OCI-LY7 (cell line): ENCODE measurements at regions not wholly inside any gene's neighbourhood (a gene's known extent, or its start where the extent isn't known, plus 50 kb on each side); places are given as distances from the start of the nearest gene placed in this dataset.

Source experiments
- BruUV-seq: library from RNA; stranded (reverse); fragments of 400-500 nt; replicated peaks from 2 replicates; lab custom pipeline; 2021; lab: Mats Ljungman, UMichigan
- CTCF ChIA-PET: fragments of 300-600 bp; sonication (Branson Sonifier 250); formaldehyde crosslinking; loops from one replicate; lab custom pipeline; 2022; ENCODE audit warnings: antibody characterized with exemption; ENCODE audit not compliant: unreplicated experiment; lab: Charles Lee
- POLR2A ChIA-PET: fragments of 300-600 bp; sonication (Branson Sonifier 250); formaldehyde crosslinking; loops from one replicate; lab custom pipeline; 2022; ENCODE audit warnings: antibody characterized with exemption; lab: Charles Lee
- DNase-seq: peaks from one replicate; pipeline ENCODE4 v3.0.0-alpha.2; 2015; ENCODE audit warnings: low spot score
- H2AFZ ChIP-seq: fragments of 200-600 bp; sonication (generic), shearing (Covaris generic); 2 replicates; pipeline ENCODE4 v1.6.1; 2014; ENCODE audit warnings: mild to moderate bottlenecking, antibody characterized with exemption, low read length, moderate library complexity
- H3K27ac ChIP-seq: fragments of 200-600 bp; sonication (generic); 2 replicates; pipeline ENCODE4 v1.5.1; 2014; ENCODE audit warnings: mixed run types, low read depth, mild to moderate bottlenecking, moderate library complexity, low read length, inconsistent platforms; ENCODE audit not compliant: poor library complexity, severe bottlenecking
- H3K36me3 ChIP-seq: fragments of 200-600 bp; sonication (generic); 2 replicates; pipeline ENCODE4 v1.6.1; 2014; ENCODE audit warnings: mild to moderate bottlenecking, antibody characterized with exemption, low read length, moderate library complexity, mixed read lengths; ENCODE audit not compliant: insufficient read depth
- H3K4me1 ChIP-seq: fragments of 200-600 bp; sonication (generic); 2 replicates; pipeline ENCODE4 v1.5.1; 2014; ENCODE audit warnings: mild to moderate bottlenecking, low read length; ENCODE audit not compliant: insufficient read depth, poor library complexity, severe bottlenecking
- H3K4me2 ChIP-seq: fragments of 200-600 bp; sonication (generic); 2 replicates; pipeline ENCODE4 v1.6.1; 2014; ENCODE audit warnings: mild to moderate bottlenecking, low read length
- H3K4me3 ChIP-seq: fragments of 200-600 bp; sonication (generic); 2 replicates; pipeline ENCODE4 v1.5.1; 2014; ENCODE audit warnings: mild to moderate bottlenecking, low read depth, low read length; ENCODE audit not compliant: poor library complexity, severe bottlenecking
- H3K79me2 ChIP-seq: fragments of 200-600 bp; sonication (generic); 2 replicates; pipeline ENCODE4 v1.6.1; 2016; ENCODE audit warnings: low read depth, mild to moderate bottlenecking, low read length, moderate library complexity, mixed read lengths; ENCODE audit not compliant: insufficient read depth
- H3K9me2 ChIP-seq: fragments of 200-600 bp; sonication (generic); 2 replicates; pipeline ENCODE4 v1.6.1; 2016; ENCODE audit warnings: mild to moderate bottlenecking, low read length, mixed read lengths; ENCODE audit not compliant: insufficient read depth
- H3K9me3 ChIP-seq: fragments of 200-600 bp; sonication (generic); 2 replicates; pipeline ENCODE4 v1.6.1; 2014; ENCODE audit warnings: mild to moderate bottlenecking, mixed run types, low read length, mixed read lengths
- H4K20me1 ChIP-seq: fragments of 200-600 bp; sonication (generic); 2 replicates; pipeline ENCODE4 v1.6.1; 2014; ENCODE audit warnings: mild to moderate bottlenecking, antibody characterized with exemption, low read length, moderate library complexity, mixed read lengths; ENCODE audit not compliant: insufficient read depth
- EZH2phosphoT487 ChIP-seq: fragments of 200-600 bp; sonication (generic); IDR thresholded peaks from 2 replicates; pipeline ENCODE4 v1.6.1; 2018; ENCODE audit warnings: low read depth, borderline replicate concordance, mild to moderate bottlenecking, mixed run types, antibody characterized with exemption, low read length, moderate library complexity, mixed read lengths
- intact Hi-C: fragments of 100-400 bp; cut with micrococcal nuclease; formaldehyde crosslinking; loops from one replicate; pipeline ENCODE4 v1.10.0; 2022; ENCODE audit not compliant: unreplicated experiment
- TF ChIP-seq, protein P1 (sequence below): fragments of 200-600 bp; sonication (generic); conservative IDR thresholded peaks from 2 replicates; pipeline ENCODE4 v1.5.1; 2014; ENCODE audit warnings: mild to moderate bottlenecking, antibody characterized with exemption, low read length, moderate library complexity, mixed read lengths

DNA sequence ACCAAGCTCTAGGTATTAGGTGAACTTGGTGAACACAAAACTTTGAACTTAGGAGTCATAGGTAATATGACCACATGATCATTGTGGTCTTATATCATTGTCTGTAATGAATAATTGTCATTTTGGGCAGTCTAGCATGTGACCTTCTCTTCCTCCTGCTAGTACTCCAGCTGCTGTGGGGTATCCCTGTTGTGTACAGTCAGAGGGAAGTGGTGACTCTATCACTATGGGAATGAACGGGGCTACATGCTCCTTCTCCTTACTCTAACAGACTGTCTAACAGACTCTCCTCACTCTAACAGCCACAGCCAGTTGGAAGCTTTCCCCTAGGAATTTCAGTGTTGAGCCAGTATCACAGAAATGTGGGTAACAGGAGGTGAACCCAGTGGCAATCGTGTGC, 68.2 kb upstream of the NEDD4L start:
- H3K4me2 ChIP-seq: no peak overlapping the region
- intact Hi-C loops: no loop called here
- H3K4me1 ChIP-seq: no peaks in the 10 kb centered on the region
- H3K27ac ChIP-seq: no peak overlapping the region
- DNase-seq: no peak
- no TSS peak for BruUV-seq
- H2AFZ ChIP-seq: no peak overlapping the region
- ChIA-PET CTCF (no interaction called here), POLR2A (no interaction called here)
- TF ChIP-seq EZH2phosphoT487: no peak
- TF ChIP-seq, protein P1, sequence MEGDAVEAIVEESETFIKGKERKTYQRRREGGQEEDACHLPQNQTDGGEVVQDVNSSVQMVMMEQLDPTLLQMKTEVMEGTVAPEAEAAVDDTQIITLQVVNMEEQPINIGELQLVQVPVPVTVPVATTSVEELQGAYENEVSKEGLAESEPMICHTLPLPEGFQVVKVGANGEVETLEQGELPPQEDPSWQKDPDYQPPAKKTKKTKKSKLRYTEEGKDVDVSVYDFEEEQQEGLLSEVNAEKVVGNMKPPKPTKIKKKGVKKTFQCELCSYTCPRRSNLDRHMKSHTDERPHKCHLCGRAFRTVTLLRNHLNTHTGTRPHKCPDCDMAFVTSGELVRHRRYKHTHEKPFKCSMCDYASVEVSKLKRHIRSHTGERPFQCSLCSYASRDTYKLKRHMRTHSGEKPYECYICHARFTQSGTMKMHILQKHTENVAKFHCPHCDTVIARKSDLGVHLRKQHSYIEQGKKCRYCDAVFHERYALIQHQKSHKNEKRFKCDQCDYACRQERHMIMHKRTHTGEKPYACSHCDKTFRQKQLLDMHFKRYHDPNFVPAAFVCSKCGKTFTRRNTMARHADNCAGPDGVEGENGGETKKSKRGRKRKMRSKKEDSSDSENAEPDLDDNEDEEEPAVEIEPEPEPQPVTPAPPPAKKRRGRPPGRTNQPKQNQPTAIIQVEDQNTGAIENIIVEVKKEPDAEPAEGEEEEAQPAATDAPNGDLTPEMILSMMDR: no peak
- H3K9me2 ChIP-seq: no peaks in the 10 kb centered on the region
- H3K36me3 ChIP-seq: no peaks in the 10 kb centered on the region
- no peak overlapping the region for H3K4me3 ChIP-seq
- no peaks in the 10 kb centered on the region for H3K9me3 ChIP-seq
- H3K79me2 ChIP-seq: no peaks in the 10 kb centered on the region
- H4K20me1 ChIP-seq: no peaks in the 10 kb centered on the region

DNA sequence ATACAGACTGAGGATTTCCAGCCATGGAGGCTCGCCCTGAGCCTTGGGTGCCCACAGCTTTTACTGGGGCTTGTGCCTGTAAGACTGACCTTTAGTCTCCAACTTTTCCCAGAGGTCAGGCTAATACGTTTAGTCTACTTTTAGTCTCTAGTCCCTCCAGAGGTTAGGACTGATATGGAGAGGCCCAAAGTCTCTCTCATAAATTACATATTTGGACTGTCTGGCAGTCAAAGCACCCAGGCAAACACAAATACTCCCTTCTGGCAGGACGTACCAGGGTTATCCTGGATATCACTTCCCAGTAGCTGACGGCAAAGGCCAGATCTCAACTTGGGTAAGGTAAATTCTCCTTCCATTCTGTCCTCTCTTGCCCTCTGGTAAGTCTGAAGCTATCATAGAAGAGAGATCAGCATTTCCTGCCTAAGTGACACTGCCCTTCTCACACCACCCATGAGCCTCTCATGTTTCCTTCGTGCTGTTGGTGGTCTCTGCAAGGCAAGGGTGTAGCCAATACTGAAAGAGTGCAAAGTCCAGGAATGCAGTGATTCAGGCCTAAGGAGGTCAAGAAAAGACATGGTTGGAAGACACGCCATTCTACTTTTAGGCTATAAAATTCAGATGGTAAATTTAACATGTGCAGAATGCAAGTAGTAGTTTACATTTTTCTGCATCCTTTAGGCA, 69.3 kb upstream of the NEDD4L start:
- ChIA-PET CTCF (no interaction called here), POLR2A (interaction anchor here (1.1 kb wide), 1 partner anchor 16 kb away, joined by 3 read pairs; no protein-coding TSS in a partner anchor)
- Histone ChIP-seq H3K9me3 (no peaks in the 10 kb centered on the region), H3K27ac (no peak overlapping the region), H3K36me3 (no peaks in the 10 kb centered on the region), H3K4me2 (no peak overlapping the region), H3K4me3 (no peak overlapping the region), H3K79me2 (no peaks in the 10 kb centered on the region), H4K20me1 (no peaks in the 10 kb centered on the region), H3K9me2 (no peaks in the 10 kb centered on the region), H3K4me1 (no peaks in the 10 kb centered on the region), H2AFZ (no peak overlapping the region)
- DNase-seq: no peak
- BruUV-seq: no TSS peak
- intact Hi-C loops: no loop called here
- TF ChIP-seq, protein P1: no peak
- no peak for TF ChIP-seq EZH2phosphoT487

DNA sequence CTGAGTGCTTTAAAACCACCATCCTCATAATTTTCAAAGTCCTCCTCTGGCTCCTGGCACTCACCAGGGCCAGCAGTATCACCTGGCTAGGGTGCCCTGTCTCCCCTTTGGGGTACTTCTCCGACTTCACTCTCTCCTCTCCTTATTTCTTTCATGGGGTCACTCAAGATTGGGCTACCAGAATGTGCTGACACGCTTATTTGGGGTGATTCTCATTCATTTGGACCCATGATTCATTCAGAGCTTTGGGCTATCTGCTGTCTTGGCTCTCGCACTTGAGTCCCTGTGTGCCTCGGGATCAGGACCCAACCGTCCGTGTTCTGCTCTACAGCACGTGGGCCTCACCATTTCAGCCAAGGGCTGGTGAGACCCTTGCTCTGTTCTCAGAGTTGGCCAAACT, 70.1 kb upstream of the NEDD4L start:
- H3K79me2 ChIP-seq: no peaks in the 10 kb centered on the region
- H3K27ac ChIP-seq: no peak overlapping the region
- H4K20me1 ChIP-seq: no peaks in the 10 kb centered on the region
- POLR2A ChIA-PET: no interaction called here
- TF ChIP-seq, protein P1: no peak
- TF ChIP-seq EZH2phosphoT487: no peak
- no peak overlapping the region for H3K4me2 ChIP-seq
- CTCF ChIA-PET: no interaction called here
- H3K4me3 ChIP-seq: no peak overlapping the region
- H2AFZ ChIP-seq: no peak overlapping the region
- DNase-seq: no peak
- no peaks in the 10 kb centered on the region for H3K4me1 ChIP-seq
- H3K9me2 ChIP-seq: no peaks in the 10 kb centered on the region
- no peaks in the 10 kb centered on the region for H3K36me3 ChIP-seq
- intact Hi-C loops: no loop called here
- no peaks in the 10 kb centered on the region for H3K9me3 ChIP-seq
- BruUV-seq: no TSS peak
